GM19328 (cell line): ENCODE measurements at regions not wholly inside any gene's neighbourhood (a gene's known extent, or its start where the extent isn't known, plus 50 kb on each side); places are given as distances from the start of the nearest gene placed in this dataset.

Source experiments
- ATAC-seq: cut with Tn5 transposase; IDR thresholded peaks from one replicate; pipeline ENCODE4 v1.9.1; 2021; ENCODE audit warnings: mild to moderate bottlenecking, moderate library complexity; ENCODE audit not compliant: unreplicated experiment

DNA sequence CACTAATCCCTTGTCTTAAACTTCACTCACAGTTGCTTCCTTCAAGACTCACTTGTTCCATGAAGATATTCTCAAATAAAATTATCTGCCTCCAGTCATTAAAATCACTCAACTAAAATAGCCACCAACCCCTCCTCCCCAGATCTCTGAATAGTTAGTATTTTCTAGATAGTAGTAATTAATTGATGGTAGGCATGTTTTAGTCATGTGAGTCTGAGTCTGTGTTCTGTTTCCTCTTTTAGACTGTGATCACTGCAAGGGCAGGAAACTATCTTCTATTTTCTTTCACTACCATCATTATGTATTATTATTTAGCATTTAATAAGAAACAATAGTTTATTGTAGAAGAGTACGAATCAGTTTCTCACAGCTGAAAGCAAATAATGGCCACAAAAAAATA is 1080.5 kb downstream of the IGSF11 start:
- no peak for ATAC-seq

DNA sequence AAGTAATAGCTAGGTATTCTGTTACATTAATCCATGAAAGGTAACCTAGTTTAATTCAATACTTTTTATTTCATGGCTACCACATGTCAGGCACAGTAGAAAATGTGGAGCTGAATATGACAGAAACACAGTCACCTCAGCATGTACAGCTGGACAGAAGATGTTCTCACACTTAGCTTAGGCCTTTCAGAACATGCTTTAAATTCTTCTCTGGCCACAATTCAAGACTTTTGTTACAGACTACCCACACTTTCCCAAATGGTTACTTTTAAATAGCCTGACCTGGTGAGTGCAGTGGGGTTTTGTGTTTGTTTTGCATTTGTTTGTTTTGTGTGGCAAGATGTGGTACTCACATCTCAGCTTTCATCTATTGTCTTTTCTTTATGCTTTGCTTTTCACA is 1079.5 kb downstream of the IGSF11 start:
- no peak for ATAC-seq

GRCh38 chr3:117958027-117958426 is 1076.6 kb downstream of the IGSF11 start:
- ATAC-seq: no peak

DNA sequence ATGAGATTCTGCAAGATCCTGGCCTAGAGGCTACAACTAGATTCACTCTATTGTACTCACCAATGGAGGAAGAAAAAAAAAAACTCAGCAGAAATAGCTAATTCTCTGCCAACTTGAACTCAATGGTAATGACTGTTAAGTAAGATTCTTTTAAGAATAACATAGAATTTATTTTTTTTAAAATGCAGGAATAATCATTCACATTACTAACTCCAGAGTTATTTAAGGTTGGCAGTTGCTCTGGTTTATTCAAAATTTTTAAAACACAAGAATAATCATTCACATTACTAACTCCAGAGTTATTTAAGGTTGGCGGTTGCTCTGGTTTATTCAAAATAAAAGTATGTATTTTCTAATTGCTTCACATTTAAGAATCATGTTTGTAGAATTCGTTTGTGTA is 1071.9 kb downstream of the IGSF11 start:
- no peak for ATAC-seq

- ATAC-seq: no peak
These were observed 1070.8 kb downstream of the IGSF11 start for GRCh38 chr3:117963858-117964257.

DNA sequence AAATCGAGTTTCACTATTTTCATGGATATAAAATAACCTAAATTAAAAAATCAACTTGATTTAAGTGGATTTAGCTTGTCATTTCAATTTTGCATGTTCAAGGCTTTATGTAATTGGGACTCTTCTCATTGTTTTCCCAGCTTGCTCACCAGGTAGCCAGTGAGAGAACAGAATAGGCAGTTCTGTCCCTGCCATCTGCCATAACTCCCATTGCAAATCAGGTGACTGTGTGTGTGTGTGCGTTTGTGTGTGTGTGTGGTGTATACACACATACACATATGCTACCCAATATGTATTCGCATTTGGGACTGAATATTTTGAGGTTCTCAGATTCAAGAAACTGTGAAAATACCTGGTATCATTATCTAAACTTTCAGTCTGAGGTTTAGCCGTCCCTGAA is 1069.8 kb downstream of the IGSF11 start:
- no peak for ATAC-seq

DNA sequence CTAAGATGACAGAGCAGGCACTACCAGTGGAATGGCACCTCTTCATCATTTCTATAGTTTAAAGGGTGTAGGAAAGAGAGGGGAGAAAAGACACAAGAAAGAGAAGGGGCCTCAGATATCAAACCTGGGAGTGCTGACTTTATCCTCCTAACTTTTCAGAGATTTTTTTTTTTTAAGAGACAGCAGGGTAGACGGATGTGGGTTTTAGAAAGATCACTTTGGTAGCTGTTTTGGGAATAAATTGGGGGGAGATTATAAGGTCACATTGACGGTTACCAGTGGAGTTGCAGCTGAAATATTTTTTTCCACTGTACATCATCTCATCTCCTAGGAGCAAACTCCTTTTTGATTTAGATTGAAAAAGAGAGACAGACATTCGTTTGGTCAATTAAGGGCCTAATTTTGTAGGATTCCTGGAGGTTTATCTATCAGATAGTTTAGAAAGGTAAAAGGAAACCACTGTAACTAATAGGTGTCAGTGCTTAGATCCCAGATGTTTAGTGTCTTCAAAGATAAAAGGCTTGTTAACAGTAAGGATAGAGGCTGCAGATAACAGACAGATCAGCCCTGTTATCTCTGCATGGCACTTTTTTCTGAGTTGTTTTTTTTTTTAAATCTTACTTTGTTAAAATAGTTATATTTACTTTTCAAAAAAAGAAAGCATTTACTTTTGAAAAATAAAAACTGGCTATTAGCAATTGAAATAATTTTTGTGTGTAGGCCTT is 1057.0 kb downstream of the IGSF11 start:
- no peak for ATAC-seq

GRCh38 chr3:117979466-117979865 is 1055.2 kb downstream of the IGSF11 start:
- ATAC-seq: no peak

DNA sequence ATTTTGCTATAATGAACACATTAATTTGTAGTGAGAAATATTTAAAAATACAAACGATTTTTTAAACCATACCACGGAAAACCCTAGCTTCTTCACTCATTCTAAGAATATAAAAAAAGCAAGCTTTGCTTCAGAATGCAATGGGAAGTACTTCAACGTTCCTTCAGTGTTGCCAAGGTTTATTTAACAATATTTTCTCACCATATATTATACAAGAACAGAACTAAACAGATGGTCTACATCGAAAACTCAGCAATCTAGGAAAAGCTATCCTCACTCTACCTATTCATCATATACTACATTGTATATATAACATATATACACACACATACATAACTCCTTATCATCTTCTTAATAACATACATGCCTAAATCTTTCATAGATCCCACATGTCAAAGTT is 1047.4 kb downstream of the IGSF11 start:
- no peak for ATAC-seq

- no peak for ATAC-seq
These were observed 1044.7 kb downstream of the IGSF11 start for GRCh38 chr3:117989982-117990381.

- ATAC-seq: no peak
These were observed 1044.0 kb downstream of the IGSF11 start for GRCh38 chr3:117990627-117991026.

- no peak for ATAC-seq
These were observed 1038.7 kb downstream of the IGSF11 start for GRCh38 chr3:117995842-117996437.

DNA sequence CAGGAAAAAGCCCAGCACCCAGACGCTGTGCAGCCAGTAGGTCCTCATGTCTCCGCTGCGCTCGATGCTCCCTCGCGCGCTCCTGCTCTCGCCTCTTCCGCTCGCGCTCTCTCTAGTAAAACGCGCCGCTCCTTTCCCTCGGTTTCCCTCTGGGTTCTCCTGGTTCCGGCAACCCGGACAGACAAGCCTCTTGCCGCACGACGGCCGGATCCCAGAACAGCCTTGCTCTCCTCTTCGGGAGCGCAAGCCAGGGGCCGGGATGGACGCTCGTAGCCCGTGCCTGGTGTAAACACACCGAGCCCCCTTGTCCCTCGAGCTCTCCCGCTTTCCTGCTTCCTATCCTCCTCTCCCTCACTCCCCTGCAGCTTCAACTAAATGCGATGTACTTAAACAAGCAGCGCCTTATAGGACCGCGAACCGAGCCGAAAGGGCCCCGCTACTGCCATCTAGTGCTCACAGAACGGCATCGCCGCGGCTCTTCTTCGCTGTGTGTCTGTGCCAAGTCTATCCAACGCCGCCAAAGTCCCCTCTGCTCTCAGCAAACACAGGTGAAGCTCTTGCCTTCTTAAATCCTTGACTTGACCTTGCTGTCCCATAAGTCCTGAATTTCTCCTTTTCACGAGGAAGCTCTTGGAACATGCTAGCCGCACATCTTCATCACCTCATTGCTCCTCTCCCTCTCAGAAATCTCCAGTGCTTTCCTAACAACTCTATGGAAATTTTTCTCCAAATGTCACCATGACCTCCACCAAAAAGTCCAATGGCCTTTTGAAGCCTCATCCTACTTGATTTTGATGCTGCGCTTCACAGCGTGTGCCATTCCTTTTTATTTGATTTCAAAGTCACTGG is 1037.2 kb downstream of the IGSF11 start:
- peak; percentile 95 for ATAC-seq

DNA sequence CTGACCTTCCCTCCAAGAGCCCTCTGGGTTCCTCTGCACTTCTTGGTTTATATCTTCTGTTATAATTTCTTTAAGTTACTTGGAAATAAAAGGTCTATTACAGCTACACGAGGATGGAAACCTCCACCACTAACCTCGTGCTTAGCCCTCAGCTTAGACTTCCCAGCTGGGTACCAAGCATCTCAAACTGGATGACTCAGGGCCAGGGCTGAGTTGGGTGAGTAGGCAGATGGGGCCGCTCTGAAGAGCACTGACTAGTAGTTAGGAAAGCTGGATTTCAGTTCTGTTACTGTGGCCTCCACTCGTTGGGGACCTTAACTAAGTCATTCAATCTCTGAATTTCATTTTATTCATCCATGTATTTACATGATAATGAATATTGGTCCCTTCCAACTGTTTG is 1036.6 kb downstream of the IGSF11 start:
- ATAC-seq: no peak

DNA sequence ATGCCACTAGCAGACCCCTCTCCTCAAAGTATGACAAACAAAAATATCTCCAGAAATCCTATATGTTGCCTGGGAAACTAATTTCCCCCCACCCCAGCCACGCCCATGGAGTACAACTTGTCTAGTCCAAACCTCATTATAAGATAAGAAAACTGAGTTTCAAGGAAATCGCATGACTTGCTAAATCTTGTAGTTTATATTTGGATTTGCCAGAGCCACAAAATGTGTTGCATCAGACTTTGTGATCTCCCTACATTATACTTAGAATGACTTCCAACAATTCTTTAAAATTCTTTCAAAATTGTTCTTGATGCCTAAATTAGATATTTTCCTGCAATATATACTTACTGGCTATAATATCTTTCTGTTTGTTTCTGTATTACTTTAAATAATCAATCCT is 1034.4 kb downstream of the IGSF11 start:
- no peak for ATAC-seq

DNA sequence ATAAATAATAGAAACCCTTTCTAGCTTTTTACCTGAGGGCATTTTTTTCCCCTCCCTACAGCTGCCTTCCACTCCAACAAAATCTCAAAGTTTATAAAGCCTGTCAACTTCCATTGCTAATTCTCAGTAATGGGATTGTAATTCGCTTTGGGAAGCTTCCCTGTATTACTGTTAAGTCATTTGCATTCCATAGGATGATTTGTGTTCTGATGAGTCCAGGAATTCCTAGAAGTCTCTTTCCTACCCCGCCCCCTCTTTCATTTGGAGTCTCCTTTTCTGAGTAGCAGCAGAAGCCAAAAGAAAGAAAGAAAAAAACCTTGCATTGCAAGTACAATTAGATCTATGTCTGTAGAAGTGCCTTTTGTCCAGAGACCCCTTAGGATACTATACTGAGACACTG is 1033.3 kb downstream of the IGSF11 start:
- no peak for ATAC-seq

DNA sequence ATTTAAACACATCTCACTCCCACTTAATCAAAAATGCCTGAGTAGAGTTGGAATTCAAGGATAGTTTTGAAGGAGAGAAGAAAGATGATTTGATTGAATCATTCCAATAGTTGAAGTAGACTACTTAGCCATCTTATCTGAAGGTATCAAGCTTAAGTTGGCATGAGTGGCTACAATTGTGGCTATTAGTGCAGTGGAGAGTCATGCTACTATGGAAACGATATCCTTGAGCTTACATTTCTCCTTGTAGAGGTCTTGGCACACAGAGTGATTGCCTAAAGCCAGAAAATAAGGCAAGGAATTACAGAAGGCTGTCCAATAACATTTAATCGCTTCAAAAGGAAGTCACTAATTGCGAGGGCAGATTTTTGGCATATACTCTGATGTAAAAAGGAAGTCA is 1022.7 kb downstream of the IGSF11 start:
- ATAC-seq: no peak

- no peak for ATAC-seq
These were observed 1005.6 kb downstream of the IGSF11 start for GRCh38 chr3:118029049-118029448.

GRCh38 chr3:118036215-118036614 is 998.4 kb downstream of the IGSF11 start:
- ATAC-seq: no peak

DNA sequence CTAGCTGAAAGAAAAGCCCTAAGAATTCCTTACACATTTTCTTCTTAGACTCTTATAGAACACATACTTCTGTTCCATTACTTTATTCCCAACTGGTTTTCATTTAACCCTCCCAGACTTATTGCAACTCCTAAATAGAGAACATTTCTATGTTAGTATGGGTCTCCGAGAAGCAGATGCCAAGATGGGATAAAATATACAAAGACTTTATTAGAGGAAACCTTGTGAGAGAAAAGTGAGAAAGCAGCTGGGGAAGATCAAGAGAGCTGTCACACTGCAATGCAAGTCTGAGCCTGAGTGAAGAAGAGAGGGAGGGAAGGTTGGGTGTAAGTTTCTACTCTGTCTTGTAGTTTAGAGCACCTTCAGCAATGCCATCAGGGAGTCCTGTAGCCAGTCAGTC is 979.3 kb downstream of the IGSF11 start:
- ATAC-seq: no peak

GRCh38 chr3:118057086-118057485 is 977.6 kb downstream of the IGSF11 start:
- no peak for ATAC-seq

- ATAC-seq: no peak
These were observed 975.5 kb downstream of the IGSF11 start for GRCh38 chr3:118059096-118059495.
